ENCODE measurements at regions not wholly inside any gene's neighbourhood (a gene's known extent, or its start where the extent isn't known, plus 50 kb on each side); places are given as distances from the start of the nearest gene placed in this dataset.

DNA sequence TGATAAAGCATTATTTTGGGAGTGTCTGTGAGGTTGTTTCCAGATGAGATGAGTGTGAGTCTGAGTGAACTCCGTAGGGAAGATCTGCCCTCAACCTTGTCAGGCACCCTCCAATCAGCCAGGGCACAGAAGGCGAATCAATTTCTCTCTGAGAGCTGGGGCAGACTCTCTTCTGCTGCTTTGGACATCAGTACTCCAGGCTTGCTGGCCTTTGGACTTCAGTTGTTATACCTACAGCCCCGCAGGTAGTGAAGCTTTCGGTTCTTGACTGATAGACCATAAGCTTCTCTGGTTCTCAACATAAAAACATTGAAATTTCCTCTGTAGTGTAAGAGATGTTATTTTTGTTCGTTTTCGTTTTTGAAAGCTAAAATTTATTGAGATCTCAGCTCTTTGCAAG lies 71.4 kb downstream of the MAFB start:
- TF ChIP-seq, protein P1, sequence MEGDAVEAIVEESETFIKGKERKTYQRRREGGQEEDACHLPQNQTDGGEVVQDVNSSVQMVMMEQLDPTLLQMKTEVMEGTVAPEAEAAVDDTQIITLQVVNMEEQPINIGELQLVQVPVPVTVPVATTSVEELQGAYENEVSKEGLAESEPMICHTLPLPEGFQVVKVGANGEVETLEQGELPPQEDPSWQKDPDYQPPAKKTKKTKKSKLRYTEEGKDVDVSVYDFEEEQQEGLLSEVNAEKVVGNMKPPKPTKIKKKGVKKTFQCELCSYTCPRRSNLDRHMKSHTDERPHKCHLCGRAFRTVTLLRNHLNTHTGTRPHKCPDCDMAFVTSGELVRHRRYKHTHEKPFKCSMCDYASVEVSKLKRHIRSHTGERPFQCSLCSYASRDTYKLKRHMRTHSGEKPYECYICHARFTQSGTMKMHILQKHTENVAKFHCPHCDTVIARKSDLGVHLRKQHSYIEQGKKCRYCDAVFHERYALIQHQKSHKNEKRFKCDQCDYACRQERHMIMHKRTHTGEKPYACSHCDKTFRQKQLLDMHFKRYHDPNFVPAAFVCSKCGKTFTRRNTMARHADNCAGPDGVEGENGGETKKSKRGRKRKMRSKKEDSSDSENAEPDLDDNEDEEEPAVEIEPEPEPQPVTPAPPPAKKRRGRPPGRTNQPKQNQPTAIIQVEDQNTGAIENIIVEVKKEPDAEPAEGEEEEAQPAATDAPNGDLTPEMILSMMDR (IDR thresholded peaks at IDR 0.05; ENCODE audit: borderline replicate concordance, extremely low read depth, insufficient read depth), result no peak
- FAIRE-seq, result no peak
- intact Hi-C loops (cut with DNase I), result no loop called here

GRCh38 chr20:40612837-40613236 lies 76.2 kb downstream of the MAFB start:
- FAIRE-seq (no peak), DNase-seq (no peak)
- Histone ChIP-seq H3K36me3 (ENCODE audit: control insufficient read depth in 2 of 3, insufficient read depth in 3 of 3, low read length in 3 of 3) (no peaks in the 10 kb centered on the region), H3K9ac (ENCODE audit: low read length in 3 of 3) (no peak overlapping the region), H3K4me1 (ENCODE audit: control insufficient read depth in 2 of 3, insufficient read depth in 2 of 3, low read depth in 1 of 3, low read length in 3 of 3) (no peaks in the 10 kb centered on the region), H3K9me3 (ENCODE audit: control insufficient read depth in 2 of 3, insufficient read depth in 1 of 3, low read length in 3 of 3) (no peaks in the 10 kb centered on the region), H3K27ac (ENCODE audit: low read depth in 2 of 2, low read length in 2 of 2) (no peak overlapping the region), H3K27me3 (ENCODE audit: control insufficient read depth, insufficient read depth, low read length) (no peaks in the 10 kb centered on the region), H3K4me3 (ENCODE audit: low read length in 3 of 3) (no peak overlapping the region)
- TF ChIP-seq, protein P1 (IDR thresholded peaks at IDR 0.05; ENCODE audit: borderline replicate concordance, extremely low read depth, insufficient read depth), result no peak
- intact Hi-C loops (cut with DNase I), result no loop called here

More for the DNA sequence above, 71.4 kb downstream of the MAFB start:
- DNase-seq, result no peak
- H3K36me3 ChIP-seq (ENCODE audit: control insufficient read depth in 2 of 3, insufficient read depth in 3 of 3, low read length in 3 of 3), result no peaks in the 10 kb centered on the region
- H3K9ac ChIP-seq (ENCODE audit: low read length in 3 of 3), result no peak overlapping the region
- no peak overlapping the region for H3K4me3 ChIP-seq (ENCODE audit: low read length in 3 of 3)
- H3K9me3 ChIP-seq (ENCODE audit: control insufficient read depth in 2 of 3, insufficient read depth in 1 of 3, low read length in 3 of 3), result no peaks in the 10 kb centered on the region
- no peak overlapping the region for H3K27ac ChIP-seq (ENCODE audit: low read depth in 2 of 2, low read length in 2 of 2)
- no peaks in the 10 kb centered on the region for H3K27me3 ChIP-seq (ENCODE audit: control insufficient read depth, insufficient read depth, low read length)
- H3K4me1 ChIP-seq (ENCODE audit: control insufficient read depth in 2 of 3, insufficient read depth in 2 of 3, low read depth in 1 of 3, low read length in 3 of 3), result no peaks in the 10 kb centered on the region

GRCh38 chr20:40612247-40612646 lies 76.8 kb downstream of the MAFB start:
- TF ChIP-seq, protein P1 (IDR thresholded peaks at IDR 0.05; ENCODE audit: borderline replicate concordance, extremely low read depth, insufficient read depth), result no peak
- Histone ChIP-seq H3K9me3 (ENCODE audit: control insufficient read depth in 2 of 3, insufficient read depth in 1 of 3, low read length in 3 of 3) (no peaks in the 10 kb centered on the region), H3K27me3 (ENCODE audit: control insufficient read depth, insufficient read depth, low read length) (no peaks in the 10 kb centered on the region), H3K36me3 (ENCODE audit: control insufficient read depth in 2 of 3, insufficient read depth in 3 of 3, low read length in 3 of 3) (no peaks in the 10 kb centered on the region), H3K4me1 (ENCODE audit: control insufficient read depth in 2 of 3, insufficient read depth in 2 of 3, low read depth in 1 of 3, low read length in 3 of 3) (no peaks in the 10 kb centered on the region), H3K9ac (ENCODE audit: low read length in 3 of 3) (no peak overlapping the region), H3K27ac (ENCODE audit: low read depth in 2 of 2, low read length in 2 of 2) (no peak overlapping the region), H3K4me3 (ENCODE audit: low read length in 3 of 3) (no peak overlapping the region)
- FAIRE-seq, result no peak
- DNase-seq, result no peak
- intact Hi-C loops (cut with DNase I), result no loop called here

- H3K9ac ChIP-seq (ENCODE audit: low read length in 3 of 3), result no peak overlapping the region
- H3K27me3 ChIP-seq (ENCODE audit: control insufficient read depth, insufficient read depth, low read length), result no peaks in the 10 kb centered on the region
- H3K36me3 ChIP-seq (ENCODE audit: control insufficient read depth in 2 of 3, insufficient read depth in 3 of 3, low read length in 3 of 3), result no peaks in the 10 kb centered on the region
- intact Hi-C loops (cut with DNase I), result no loop called here
- DNase-seq (no peak), FAIRE-seq (no peak)
- H3K27ac ChIP-seq (ENCODE audit: low read depth in 2 of 2, low read length in 2 of 2), result no peak overlapping the region
- TF ChIP-seq, protein P1 (IDR thresholded peaks at IDR 0.05; ENCODE audit: borderline replicate concordance, extremely low read depth, insufficient read depth), result no peak
- H3K4me1 ChIP-seq (ENCODE audit: control insufficient read depth in 2 of 3, insufficient read depth in 2 of 3, low read depth in 1 of 3, low read length in 3 of 3), result no peaks in the 10 kb centered on the region
- H3K4me3 ChIP-seq (ENCODE audit: low read length in 3 of 3), result no peak overlapping the region
- no peaks in the 10 kb centered on the region for H3K9me3 ChIP-seq (ENCODE audit: control insufficient read depth in 2 of 3, insufficient read depth in 1 of 3, low read length in 3 of 3)
Measured at GRCh38 chr20:40610730-40611129, 78.3 kb downstream of the MAFB start.

All from kidney (tissue), 13 donors.